ENCODE measurements at regions not wholly inside any gene's neighbourhood (a gene's known extent, or its start where the extent isn't known, plus 50 kb on each side); places are given as distances from the start of the nearest gene placed in this dataset.

DNA sequence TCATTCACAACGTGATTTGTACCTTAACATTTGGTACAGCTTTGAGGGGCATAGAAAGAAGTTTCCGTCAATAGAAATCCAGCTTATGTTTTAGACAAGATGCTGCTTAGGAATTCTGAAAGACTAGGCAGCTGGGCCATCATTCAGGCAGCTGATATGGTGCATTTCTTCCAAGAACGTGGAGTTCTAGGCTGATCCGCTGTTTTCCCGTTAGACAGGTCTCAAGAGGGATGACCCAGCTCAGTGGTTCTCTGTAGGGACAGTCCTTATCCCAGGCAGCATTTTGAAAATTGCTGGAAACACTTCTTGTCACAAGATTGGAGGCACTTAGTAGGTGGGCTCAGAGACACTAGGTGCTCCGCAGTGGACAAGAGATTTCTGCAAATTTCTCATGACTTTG, 242.7 kb upstream of the FOXK1 start:
- Mint-ChIP-seq H3K27me3 (ENCODE audit: low read depth) (peaks cover 8% of the 10 kb centered on the region; the same call in 1 of the 2 replicates), H3K4me1 (no peaks in the 10 kb centered on the region), H3K9me3 (peaks cover 0 to 69% of the 10 kb centered on the region in 2 experiments; a peak in 4 of 5 replicates), H3K36me3 (ENCODE audit: insufficient read depth in 1 of 3, low read depth in 3 of 3) (peaks cover 0 to 17% (median 4%) of the 10 kb centered on the region in 3 experiments; a peak in 3 of 7 replicates), H3K27ac (no peak overlapping the region), H3K4me3 (no peak overlapping the region)
- no peaks in the 10 kb centered on the region for H3K4me1 ChIP-seq (ENCODE audit: insufficient read depth, low read length)
- H2BK120ac ChIP-seq (ENCODE audit: low read depth, low read length, poor library complexity, severe bottlenecking) = no peak overlapping the region
- no peak for DNase-seq
- H3K4ac ChIP-seq (ENCODE audit: low read depth, low read length) = no peak overlapping the region
- no peak overlapping the region for H2BK20ac ChIP-seq (ENCODE audit: low read depth, low read length, poor library complexity, severe bottlenecking)
- no peak overlapping the region for H3K18ac ChIP-seq (ENCODE audit: insufficient read length, low read depth, low read length)
- no peak overlapping the region for H2AFZ ChIP-seq (ENCODE audit: low read length)
- H4K5ac ChIP-seq (ENCODE audit: insufficient read length, low read depth, low read length) = no peak overlapping the region
- no peak overlapping the region for H3T11ph ChIP-seq (ENCODE audit: low read length)
- H3K9ac ChIP-seq (ENCODE audit: extremely low read depth, insufficient read length, low read length) = no peak overlapping the region
- H2BK5ac ChIP-seq (ENCODE audit: insufficient read length, low read length) = no peak overlapping the region
- no peak overlapping the region for H3K56ac ChIP-seq (ENCODE audit: insufficient read length, low read depth, low read length)
- no peak overlapping the region for H2AK5ac ChIP-seq (ENCODE audit: insufficient read length, low read length)
- no peak overlapping the region for H3K27ac ChIP-seq (ENCODE audit: insufficient read length, low read depth, low read length)
- H3K23ac ChIP-seq (ENCODE audit: insufficient read length, low read depth, low read length) = no peak overlapping the region
- no CpG with 5 or more reads among the region's 6 CpGs for WGBS (ENCODE audit: extremely low coverage, insufficient read length, low lambda C conversion rate)
- H4K91ac ChIP-seq (ENCODE audit: insufficient read length, low read depth, low read length) = no peak overlapping the region
- H4K8ac ChIP-seq (replicated peaks; ENCODE audit: insufficient read length, low read depth, low read length) = no peak overlapping the region
- H3K23me2 ChIP-seq (ENCODE audit: insufficient read length, low read depth, low read length, poor library complexity, severe bottlenecking) = no peaks in the 10 kb centered on the region
- no peaks in the 10 kb centered on the region for H3K79me1 ChIP-seq (ENCODE audit: insufficient read depth, low read depth, low read length, poor library complexity, severe bottlenecking)
- H3K9me3 ChIP-seq (ENCODE audit: control insufficient read depth, low read depth, low read length) = no peaks in the 10 kb centered on the region
- no peak overlapping the region for H3K14ac ChIP-seq (ENCODE audit: insufficient read depth, low read length)
- TF ChIP-seq, protein P1, sequence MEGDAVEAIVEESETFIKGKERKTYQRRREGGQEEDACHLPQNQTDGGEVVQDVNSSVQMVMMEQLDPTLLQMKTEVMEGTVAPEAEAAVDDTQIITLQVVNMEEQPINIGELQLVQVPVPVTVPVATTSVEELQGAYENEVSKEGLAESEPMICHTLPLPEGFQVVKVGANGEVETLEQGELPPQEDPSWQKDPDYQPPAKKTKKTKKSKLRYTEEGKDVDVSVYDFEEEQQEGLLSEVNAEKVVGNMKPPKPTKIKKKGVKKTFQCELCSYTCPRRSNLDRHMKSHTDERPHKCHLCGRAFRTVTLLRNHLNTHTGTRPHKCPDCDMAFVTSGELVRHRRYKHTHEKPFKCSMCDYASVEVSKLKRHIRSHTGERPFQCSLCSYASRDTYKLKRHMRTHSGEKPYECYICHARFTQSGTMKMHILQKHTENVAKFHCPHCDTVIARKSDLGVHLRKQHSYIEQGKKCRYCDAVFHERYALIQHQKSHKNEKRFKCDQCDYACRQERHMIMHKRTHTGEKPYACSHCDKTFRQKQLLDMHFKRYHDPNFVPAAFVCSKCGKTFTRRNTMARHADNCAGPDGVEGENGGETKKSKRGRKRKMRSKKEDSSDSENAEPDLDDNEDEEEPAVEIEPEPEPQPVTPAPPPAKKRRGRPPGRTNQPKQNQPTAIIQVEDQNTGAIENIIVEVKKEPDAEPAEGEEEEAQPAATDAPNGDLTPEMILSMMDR (conservative IDR thresholded peaks at IDR 0.05) = no peak
- H3K4me2 ChIP-seq (ENCODE audit: insufficient read depth, insufficient read length, low read length) = no peak overlapping the region
- no peak overlapping the region for H2BK12ac ChIP-seq (ENCODE audit: insufficient read length, low read depth, low read length)
- no peaks in the 10 kb centered on the region for H3K27me3 ChIP-seq (ENCODE audit: insufficient read depth, low read length)
- H3K79me2 ChIP-seq (ENCODE audit: insufficient read depth, low read length) = no peaks in the 10 kb centered on the region
- no peaks in the 10 kb centered on the region for H4K20me1 ChIP-seq (ENCODE audit: control insufficient read depth, insufficient read depth, insufficient read length)
- no peak overlapping the region for H2BK15ac ChIP-seq (ENCODE audit: low read depth, low read length)

All from H9 (cell line).